Ammon's horn (tissue), 1 donor: ENCODE measurements at regions not wholly inside any gene's neighbourhood (a gene's known extent, or its start where the extent isn't known, plus 50 kb on each side); places are given as distances from the start of the nearest gene placed in this dataset.
"Not testable (repeated sequence)": the region's sequence is repeated elsewhere in the genome, so short reads cannot be mapped to it uniquely, and the experiment has no call there.

Experiments used
- DNase-seq: peaks from one replicate; pipeline ENCODE4 v3.0.0-alpha.2; 2016; ENCODE audit warnings: low spot score

GRCh38 chr5:155711882-155712281 lies 615.1 kb upstream of the SGCD start:
- no peak for DNase-seq

DNA sequence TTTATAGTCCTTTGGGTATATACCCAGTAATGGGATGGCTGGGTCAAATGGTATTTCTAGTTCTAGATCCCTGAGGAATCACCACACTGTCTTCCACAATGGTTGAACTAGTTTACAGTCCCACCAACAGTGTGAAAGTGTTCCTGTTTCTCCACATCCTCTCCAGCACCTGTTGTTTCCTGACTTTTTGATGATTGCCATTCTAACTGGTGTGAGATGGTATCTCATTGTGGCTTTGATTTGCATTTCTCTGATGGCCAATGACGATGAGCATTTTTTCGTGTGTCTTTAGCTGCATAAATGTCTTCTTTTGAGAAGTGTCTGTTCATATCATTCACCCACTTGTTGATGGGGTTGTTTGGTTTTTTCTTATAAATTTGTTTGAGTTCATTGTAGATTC lies 612.5 kb upstream of the SGCD start:
- not testable (repeated sequence) for DNase-seq

DNA sequence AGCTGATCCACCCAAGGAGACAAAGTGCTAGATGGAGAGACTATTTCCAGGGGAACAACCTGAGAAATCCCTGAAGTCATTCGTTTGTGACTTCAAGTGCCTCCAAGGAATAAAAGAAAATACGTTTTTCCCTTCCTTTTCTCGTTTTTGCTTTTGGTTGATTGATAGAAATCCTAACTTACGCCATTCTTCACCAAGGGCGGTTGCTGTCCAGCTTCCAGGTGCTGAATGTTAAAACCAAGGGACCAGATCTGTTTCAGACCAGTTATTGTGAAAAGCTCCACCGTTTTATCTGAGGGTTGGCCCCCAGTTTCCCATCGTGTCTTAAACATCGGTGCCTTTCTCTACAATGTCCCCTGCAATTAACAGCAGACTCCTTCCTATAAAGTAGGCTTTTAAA lies 600.7 kb upstream of the SGCD start:
- DNase-seq, result no peak

DNA sequence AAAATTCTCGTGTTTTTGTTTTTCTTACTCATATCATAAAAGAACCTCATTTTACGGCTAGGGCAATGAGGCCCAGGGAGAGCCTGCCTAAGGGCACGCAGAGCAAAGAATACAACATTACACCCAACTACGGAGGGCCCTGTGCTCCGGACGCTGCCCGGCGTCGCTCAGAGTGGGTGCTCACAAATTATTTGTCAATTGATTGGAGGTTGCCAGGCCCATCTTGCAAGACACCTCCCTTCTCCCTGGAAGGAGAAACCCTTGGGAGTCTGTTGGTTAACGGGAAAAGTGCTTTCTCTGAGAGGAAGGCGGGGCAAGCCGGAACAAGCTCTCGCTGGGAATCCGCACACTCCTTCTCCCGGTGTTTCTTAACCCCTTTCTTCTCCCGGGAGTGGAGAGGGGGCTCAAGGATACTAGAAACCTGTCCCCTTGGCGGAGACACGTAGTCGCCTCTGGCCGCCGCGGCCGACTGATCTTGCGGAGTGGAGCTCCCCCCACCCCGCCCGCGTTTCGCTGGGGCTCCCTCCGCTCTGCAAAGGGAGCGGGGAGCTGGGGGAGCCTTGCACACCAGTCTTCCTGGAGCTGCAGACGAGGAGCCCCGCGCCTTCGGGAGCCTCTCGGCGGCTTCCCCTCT lies 599.3 kb upstream of the SGCD start:
- peak; percentile 38 for DNase-seq

GRCh38 chr5:155728146-155728856 lies 598.7 kb upstream of the SGCD start:
- peak; percentile 66 for DNase-seq

DNA sequence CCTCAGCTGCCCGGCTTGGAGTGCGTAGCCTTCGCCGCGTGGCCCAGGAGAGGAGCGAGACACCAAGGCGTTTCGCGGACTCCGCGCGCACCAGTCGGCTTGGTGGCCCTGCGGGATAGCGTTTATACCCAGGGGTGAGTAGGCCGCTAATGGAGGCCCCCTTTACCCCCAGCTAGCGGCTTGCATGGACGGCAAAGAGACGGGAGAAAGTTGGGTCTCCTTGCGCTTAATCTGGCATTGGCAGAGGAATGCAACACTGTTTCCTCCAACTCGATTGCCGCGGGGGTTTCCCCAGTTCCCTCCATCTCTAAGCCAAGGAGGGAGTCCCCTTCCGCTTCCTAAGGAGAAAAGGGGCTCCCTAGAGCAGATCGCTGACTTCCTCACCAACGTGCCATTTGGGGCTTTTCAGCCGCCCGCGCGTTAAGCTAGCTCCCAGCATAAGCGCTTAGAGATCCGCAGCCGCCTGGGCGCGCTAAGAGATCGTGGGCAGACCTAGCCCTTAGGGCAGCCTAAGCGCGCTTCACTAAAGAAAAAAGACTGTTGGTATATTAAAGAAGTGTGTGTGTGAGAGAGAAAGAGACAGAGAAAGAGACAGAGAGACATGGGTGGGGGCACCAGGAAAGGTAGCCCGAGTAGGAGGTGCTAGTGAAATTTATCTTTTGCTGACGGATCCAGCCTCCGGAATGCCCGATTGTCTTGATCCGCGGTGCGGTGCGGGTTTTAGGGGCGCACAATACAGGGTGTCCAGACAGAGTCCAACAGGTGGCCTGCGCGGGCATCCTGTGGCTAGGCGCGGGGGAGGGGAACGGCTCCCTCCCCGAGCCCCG lies 597.9 kb upstream of the SGCD start:
- DNase-seq, result peak; percentile 73

- peak; percentile 89 for DNase-seq
These were observed 597.3 kb upstream of the SGCD start for GRCh38 chr5:155729684-155730059.

DNA sequence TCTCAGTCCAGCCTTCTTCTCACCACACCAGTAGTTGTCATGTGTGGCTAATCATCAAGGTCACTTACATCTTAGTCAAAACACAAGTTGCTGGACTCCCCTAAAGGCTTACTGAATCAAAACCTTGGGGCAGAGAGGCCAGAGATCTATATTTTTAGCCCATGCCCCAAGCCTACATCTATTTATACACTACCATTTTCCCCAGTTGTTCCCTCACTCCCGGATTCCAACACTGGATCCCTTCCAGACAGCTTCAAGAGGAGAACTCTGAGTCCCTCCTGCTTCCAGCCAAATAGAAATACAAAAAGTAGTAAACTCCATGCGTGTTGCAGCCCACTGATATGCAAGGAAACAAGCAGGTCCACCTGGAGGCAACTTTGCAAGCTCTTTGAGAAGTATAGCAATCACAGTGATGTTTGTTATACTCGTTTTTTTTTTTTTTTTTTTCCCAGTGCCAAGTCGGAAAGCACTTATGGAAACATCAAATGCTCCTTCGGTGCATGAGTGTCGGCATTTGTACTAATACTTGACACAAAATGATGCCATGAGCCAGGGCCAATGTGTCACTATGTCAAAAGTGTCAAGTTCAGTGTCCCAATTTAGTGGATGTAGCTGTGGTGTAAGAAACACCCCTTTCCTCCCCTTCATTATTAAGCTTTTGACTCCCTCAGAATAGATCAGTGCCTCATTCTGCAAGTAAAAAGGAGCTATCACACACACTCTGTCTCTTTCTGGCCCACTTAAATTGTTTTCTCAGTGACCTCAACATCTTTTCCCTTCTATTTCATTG lies 594.2 kb upstream of the SGCD start:
- DNase-seq, result no peak

DNA sequence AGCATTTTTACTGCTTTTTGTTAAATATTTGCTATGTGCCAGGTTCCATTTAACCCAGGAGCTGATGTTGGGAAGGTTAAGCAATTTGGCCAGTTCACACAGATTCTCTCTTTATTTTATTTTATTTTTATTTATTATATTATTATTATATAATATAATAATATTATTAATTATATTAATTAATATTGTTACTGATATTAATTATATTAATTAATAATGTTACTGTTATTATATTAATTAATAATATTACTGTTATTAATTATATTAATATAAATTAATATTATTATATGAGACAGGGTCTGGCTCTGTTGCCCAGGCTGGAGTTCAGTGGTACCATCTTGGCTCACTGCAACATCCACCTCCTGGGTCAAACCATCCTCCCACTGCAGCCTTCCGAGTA lies 593.0 kb upstream of the SGCD start:
- DNase-seq, result no peak

GRCh38 chr5:155735388-155735787 lies 591.6 kb upstream of the SGCD start:
- DNase-seq, result no peak

DNA sequence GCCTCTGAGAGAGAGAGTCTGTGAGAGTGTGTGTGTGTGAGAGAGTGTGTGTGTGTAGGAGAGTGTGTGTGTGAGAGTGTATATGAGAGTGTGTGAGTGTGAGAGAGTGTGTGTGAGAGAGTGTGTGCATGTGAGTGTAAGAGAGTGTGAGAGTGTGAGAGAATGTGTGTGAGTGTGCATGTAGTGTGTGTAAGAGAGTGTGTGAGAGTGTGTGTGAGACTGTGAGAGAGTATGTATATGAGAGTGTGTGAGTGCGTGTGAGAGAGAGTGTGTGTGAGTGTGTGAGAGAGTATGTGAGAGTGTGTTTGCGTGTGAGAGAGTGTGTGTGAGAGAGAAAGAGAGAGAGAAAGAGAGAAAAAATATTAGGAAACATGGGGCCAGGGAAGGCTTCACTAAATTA lies 588.3 kb upstream of the SGCD start:
- DNase-seq, result no peak

- no peak for DNase-seq
These were observed 580.5 kb upstream of the SGCD start for GRCh38 chr5:155746367-155747038.

GRCh38 chr5:155750101-155750500 lies 576.9 kb upstream of the SGCD start:
- DNase-seq, result no peak

DNA sequence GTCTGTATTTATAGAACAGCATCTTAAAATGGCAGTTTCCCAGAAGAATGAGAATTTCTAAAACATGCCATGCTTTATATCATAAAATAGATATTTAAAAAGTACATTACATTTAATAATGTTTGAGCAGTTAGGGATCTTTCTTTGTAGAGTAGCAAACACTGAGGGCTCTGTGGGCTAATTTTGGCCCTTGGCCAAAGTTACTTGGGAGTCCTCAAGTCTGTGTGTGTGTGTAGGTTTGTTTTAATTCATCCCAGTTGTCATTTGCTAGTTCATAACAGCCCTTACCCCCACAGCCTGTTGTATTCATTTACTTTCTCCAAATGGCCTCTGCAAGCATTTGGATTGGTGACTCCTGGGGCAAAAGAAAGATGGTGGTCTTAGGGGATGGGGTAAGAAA lies 576.4 kb upstream of the SGCD start:
- DNase-seq, result no peak

- no peak for DNase-seq
These were observed 572.9 kb upstream of the SGCD start for GRCh38 chr5:155753943-155754581.

DNA sequence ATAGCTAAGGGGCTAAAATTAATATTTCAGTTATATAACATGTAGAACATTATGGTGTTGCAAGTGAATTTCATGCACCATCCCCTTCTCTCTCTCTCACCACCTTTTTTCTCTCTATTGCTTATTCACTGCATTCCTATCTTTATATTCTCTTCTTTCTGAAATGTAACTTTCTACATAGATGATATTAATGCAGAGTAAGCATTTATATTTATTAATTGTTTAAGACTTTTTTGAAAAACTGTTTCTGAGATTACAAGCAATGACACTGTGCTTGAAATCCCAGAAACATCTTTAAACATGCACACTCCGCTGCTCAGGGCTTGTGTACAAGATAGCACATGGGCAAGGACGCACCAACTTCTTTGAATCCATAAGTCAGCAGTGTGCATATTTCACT lies 567.7 kb upstream of the SGCD start:
- DNase-seq, result no peak

DNA sequence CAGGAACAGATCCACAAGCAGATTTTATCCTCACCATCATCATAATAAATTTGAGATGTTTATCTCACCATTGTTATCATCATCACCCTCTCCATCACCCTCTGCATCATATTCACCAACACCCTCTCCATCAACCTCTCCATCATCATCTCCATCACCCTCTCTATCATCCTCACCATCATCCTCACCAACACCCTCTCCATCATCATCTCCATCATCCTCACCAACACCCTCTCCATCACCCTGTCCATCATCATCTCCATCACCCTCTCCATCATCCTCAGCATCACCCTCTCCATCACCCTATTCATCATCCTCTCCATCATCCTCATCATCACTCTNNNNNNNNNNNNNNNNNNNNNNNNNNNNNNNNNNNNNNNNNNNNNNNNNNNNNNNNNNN lies 567.0 kb upstream of the SGCD start:
- DNase-seq, result no peak

- DNase-seq, result no peak
These were observed 565.5 kb upstream of the SGCD start for GRCh38 chr5:155761502-155761901.

DNA sequence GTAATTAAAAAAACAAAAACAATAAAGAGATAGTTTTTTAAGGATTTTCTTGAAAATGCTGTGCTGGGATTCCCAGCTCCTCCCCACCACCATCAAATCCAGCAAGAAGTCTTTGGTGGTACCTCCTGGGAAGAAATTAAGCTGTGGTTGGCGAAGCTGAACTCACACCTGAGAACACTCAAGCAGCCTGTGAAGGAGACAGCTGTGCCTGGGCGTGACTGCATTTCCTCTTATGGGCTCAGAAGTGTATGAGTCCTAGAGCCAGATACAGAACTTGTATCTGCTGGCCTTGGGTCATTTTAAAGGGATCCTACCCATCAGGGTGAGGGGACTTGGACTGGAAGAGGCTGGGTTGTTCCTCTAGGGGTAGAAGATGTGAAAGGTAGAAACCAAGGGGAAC lies 561.2 kb upstream of the SGCD start:
- no peak for DNase-seq

DNA sequence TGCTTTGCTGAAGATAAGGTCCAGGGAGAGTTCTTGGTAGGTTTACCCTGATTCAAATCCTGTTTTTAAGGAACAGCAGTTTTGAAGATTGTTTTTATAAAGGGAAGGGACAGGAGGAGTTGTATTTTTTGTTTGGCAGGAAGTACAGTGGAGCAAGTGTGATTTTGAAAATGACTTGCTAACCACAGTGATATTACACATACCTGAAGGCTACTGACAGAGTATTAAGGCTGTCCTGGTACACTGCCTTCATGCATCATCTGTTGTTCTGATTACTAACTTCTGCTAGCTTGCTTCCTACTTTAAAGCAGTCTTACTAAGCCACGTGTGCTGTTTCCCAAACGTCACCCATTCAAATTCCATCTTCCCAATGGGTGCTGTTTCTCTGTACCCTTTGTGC lies 559.5 kb upstream of the SGCD start:
- DNase-seq, result no peak

GRCh38 chr5:155768332-155768731 lies 558.6 kb upstream of the SGCD start:
- DNase-seq, result no peak
